Dermis microvascular lymphatic vessel endothelial cell (primary cell): ENCODE measurements at regions not wholly inside any gene's neighbourhood (a gene's known extent, or its start where the extent isn't known, plus 50 kb on each side); places are given as distances from the start of the nearest gene placed in this dataset.
"Not testable (repeated sequence)": the region's sequence is repeated elsewhere in the genome, so short reads cannot be mapped to it uniquely, and the experiment has no call there.

Source experiments
- DNase-seq, 2 donors: peaks; one replicate each; pipeline versions ENCODE4 v3.0.0 to v3.0.0-alpha.2; 2010; ENCODE audit warnings: low read depth in 2 of 2

DNA sequence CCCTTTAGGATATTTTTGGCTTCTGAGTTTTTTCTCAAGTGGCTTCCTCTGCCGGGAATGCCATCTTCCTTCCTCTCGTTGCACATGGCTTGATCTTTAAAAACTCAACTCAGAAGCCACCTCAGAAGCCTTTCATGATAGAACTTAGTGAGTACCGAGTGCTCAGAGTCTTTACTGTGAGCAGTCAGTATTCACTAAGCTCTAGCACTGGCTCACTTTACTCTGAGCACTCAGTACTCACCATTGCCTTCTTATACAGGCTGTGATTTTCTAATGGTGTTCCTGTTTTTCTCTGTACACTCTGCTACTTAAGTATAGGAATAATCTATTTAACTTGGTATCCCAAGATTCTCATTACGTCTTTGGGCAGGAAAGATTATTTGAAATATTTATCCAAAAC, 116.2 kb downstream of the PFDN4 start:
- DNase-seq: no peak

DNA sequence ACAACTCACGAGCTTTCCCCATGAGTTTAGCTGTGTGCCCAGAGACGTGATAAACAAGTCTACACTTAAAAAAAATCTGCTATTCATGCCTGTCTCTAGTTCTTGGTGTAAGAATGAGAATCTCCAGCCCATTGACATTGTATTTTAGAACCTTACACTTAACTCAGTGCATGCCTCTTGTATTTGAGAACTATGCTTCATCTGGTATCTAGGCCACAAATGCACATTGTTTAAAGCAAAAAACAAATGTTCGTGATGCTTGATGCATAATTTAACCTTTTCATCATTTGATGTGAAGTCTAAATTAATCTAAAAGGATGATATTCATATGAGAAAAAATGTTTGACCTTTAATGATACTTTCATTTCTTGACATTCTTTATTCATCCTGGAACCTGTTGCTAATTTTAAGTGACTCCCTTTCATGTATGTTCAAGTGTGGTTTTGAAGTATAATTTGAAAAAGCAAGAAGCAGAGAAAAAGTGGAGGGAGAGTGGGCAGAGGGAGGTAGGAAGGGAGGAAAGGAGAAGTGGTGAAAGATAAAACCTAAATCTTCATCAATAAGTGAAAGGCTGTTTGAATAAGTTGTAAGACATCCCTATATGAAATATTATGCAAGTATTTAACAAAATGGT, 116.9 kb downstream of the PFDN4 start:
- no peak for DNase-seq

DNA sequence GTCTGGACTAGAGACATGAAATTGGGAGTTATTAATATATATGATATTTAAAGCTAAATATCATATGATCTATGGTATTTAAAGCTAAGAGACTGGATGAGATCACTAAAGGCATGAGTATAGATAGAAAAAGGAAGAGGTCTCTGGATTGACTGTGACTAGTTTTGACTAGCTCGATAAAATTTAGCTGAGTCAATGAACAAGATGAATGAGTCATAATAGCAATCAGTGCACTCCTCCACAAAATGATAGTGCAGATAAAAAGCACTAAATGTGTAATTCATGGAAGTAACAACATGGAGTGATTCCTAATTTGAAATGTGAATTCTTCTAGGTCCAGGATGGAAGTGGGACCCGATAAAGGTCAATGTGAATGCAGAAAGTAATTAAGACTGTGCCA, 127.4 kb downstream of the PFDN4 start:
- DNase-seq: no peak

DNA sequence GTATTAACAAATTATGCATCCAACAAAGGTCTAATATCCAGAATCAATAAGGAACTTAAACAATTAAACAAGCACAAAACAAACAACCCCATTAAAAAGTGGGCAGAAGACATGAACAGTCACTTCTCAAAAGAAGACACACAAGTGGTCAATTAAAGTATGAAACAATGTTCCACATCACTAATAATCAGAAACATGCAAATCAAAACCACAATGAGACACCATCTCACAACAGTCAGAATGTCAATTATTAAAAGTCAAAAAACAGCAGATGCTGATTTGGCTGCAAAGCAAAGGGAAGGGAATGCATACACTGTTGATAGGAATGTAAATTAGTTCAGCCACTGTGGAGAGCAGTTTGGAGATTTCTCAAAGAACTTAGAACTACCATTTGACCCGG, 129.3 kb downstream of the PFDN4 start:
- no peak for DNase-seq

DNA sequence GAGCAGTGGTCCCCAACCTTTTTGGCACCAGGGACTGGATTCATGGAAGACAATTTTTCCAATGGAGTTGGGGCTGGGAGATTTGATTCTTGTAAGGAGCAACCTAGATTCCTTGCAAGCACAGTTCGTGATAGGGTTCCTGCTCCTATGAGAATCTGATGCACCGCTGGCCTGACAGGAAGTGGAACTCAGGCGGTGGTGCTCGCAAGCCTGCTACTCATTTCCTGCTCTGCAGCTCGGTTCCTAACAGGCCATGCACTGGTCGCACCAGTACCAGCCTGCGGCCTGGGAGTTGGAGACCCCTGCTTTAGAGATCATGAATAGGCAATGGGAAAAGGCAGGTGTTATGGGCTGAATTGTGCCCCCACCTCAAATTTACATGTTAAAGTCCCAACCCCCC, 131.2 kb downstream of the PFDN4 start:
- DNase-seq: peak in 1 of 2 donors; percentile 66

DNA sequence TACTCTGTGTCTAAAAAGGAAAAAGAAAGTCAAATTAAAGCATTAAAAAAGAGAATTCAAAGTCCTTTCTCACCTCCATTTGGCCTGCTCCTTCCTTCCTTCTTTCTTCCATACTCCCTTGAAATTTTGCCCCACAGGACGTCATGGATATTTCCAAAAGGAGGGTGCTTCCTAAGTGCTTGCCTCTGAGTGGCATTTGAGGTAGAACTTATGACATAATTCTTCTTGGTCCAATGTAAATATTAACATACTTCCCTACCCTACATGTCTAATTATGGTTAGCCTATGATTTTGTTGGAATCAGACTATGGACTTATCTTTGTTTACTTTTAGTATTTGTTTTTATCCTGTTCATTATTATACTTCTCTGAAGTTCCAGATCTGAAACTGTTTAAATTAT, 132.3 kb downstream of the PFDN4 start:
- DNase-seq: peak in 1 of 2 donors; percentile 25

DNA sequence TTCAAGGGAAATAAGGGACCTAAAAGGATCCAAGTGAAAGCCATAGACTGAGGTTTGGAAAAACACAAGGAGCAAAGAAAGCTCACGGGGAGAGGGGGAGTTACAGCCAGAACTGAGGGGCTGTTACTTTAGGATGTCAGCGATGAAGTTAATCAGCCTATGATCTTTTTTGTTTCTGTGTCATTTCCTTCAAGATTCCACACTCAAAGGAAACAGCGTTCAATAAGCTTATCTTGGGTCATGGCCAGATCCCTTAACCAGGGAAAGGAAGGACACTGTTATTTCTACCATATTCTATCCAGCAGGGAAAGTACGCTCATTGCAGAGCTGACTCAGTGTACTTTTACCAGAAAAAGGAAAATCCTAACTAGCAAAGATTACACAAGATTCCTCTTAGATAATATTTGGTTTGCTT, 132.8 kb downstream of the PFDN4 start:
- peak in 1 of 2 donors; percentile 86 for DNase-seq

DNA sequence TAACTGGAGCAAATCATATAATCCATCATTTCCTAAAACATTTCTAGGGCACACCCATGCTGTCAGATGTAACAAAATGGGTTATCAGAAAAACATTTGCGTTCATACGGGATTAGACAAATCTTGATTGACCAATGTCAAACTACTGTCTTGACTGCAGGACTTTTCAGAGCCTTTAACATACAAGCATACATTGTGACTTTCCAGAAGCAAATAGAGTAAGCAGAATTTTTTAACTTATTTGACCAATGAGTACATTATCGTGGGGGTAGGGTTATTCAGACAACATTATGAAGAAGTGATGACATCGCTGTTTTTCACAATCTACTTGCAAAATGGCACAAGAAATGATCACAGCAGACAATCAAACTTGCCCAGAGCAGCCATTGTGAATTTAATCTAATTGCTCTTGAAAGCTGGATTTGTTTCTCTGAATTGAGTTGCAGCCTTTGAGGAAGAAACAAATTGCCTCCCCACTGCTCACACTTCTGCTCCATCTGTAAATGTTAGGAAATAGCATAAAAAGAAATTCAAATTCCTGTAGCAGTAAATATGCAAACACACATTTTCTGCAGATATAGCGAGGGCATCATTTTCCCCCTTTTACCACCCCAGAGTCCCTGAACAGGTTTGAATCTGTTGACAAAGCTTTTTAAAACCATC, 133.0 kb upstream of the DOK5 start:
- no peak for DNase-seq

DNA sequence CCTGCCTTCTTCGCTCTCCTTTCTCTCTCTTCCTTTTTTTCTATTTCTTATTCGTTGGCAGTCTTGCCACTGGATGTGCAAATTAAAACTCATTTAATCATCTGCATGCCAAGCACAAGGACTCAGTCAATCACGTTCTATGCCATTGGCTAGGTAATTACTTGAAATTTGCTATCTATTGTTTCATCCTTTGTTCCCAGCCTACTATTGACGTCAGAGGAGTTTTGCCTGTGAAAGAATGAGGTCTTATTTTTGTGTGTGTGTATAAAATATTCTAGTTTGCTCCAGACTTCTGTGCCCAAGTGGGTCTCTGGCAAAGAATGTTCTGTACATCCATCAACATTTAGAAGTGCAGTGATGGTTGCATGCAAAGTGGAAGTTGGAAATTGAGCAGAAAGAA, 132.3 kb upstream of the DOK5 start:
- no peak for DNase-seq

DNA sequence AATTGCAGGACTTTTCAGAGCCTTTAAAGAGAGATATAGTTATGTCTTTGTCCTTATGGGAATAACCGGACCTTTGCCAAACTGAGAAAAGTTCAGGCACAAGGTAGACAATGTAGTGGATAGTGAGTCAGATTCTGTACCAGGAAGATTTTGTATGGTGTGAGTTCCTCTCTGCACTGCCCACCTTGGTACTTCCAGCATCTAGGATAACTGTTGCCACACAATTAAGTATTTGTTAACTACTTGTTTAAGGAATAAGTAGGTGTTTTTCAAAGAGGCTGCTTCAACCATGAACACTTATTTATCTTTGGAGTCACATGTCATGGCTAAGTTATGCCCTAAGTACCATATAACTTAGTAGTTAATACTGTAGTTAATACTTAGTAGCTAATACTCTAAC, 131.8 kb upstream of the DOK5 start:
- DNase-seq: no peak

DNA sequence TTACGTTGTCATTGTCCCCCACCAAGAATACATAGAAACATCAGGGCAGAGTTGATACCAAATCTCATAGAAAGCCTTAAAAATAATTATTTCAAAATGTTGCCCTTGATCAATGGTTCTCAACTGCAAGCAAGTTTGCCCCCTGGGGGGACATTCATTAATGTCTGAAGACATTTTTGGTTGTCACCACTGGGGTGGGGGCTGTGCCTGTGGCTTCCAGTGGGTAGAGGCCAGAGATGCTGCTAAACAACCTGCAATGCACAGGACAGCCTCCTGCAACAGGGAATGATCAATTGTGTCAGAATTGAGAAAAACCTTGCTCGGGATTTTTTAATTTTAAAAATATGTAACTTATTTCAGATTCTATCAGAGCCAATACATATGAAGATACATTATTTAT, 130.6 kb upstream of the DOK5 start:
- DNase-seq: no peak

DNA sequence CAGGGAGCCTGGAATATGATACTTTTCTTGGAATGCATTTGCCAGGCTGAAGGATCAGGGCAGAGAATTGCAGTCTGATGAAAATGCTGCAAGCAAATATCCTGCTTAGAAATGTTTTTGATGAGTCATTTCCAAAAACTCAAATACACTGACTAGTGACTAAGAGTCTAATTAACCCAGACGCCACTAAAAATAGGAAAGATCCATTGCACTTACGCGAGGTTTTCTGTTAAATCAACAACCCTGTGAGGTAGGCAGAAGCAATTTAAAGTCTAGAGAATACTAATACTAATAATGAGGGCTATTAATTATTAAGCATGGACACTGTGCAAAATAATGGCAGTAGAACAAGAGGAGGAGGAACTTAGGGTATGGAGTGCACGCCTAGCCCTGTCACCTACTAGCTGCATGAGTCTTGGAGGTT, 130.1 kb upstream of the DOK5 start:
- DNase-seq: peak in 1 of 2 donors; percentile 66

DNA sequence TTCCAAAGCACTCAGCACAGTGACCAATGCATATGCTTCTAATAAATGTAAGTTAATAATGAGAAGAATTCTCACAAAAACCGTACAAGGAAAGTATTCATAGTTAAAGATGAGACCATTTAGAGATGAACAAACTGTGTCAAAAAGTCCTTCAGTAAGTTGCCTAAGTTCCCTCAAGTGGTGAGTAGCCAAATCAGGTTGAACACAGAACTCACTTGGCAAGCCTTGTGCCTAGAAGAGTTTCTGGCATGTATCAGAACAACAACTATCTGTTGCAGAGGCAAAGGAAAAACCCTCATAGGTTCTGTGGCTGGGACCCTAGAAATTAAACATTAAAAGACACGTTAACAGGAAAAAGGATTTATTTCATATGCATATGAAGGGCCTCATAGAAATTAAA, 129.6 kb upstream of the DOK5 start:
- DNase-seq: no peak

DNA sequence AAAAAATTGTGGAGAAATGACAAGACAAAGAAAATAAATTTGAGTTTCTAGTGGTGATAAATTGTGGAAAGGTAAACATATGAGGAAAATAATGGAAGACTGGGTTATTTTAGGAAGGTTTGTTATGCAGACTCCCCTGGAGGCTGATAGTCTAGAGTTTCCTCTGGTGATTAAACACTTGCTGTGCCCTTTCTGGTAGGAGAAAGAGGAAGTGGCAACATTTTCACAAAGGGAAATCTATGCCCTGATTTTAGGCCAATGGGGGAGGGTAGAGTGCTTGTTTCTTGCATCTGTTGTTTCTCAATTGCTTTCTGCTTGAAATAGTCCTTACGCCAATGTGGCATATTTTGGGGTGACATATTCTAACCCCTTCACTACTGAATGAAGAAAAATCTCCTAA, 129.1 kb upstream of the DOK5 start:
- DNase-seq: no peak

DNA sequence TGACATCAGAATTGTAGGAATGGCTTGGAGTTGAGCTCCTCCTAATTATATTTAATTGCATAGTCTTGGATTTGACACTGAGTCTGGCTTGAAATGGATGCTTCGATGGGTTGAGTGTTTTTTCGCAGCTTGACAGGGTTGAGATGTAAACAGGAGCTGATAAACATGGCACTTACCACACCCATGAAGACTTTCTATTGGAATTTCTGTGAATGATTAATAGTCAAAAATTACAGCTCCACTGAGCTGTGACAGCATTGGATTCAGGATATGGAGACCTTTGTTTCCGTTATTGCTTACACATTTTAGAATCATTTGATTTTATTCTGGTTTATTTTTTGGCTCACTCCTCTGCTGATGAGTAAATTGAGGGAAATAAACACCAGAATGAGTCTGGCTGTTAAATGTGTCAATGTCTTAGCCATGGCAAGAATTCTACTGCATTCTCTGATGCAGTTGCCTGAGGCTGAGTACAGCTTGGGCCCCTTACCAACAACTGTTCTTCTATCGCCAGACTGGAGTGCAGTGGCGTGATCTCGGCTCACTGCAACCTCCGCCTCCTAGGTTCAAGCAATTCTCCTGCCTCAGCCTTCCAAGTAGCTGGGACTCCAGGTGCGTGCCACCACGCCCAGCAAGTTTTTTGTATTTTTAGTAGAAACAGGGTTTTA, 128.1 kb upstream of the DOK5 start:
- DNase-seq: no peak

DNA sequence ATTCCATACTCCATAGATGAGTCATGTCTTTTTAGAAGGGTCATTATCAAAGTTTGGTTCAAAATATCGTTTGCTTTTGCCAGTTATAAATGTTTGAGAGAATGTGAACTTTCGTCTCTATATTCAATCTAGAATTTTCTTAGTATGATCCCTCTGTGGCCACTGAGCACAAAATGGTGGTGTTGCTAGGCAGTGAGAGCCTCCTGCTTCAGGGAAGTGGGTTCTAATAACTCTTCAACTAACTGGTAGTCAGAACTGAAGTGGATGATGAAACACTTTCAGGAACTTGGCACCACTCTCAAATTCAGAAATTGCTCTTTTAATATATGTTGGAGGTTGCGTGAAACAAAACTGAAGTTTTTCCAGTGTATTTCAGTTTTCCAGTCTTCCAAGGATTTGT, 125.0 kb upstream of the DOK5 start:
- DNase-seq: no peak

DNA sequence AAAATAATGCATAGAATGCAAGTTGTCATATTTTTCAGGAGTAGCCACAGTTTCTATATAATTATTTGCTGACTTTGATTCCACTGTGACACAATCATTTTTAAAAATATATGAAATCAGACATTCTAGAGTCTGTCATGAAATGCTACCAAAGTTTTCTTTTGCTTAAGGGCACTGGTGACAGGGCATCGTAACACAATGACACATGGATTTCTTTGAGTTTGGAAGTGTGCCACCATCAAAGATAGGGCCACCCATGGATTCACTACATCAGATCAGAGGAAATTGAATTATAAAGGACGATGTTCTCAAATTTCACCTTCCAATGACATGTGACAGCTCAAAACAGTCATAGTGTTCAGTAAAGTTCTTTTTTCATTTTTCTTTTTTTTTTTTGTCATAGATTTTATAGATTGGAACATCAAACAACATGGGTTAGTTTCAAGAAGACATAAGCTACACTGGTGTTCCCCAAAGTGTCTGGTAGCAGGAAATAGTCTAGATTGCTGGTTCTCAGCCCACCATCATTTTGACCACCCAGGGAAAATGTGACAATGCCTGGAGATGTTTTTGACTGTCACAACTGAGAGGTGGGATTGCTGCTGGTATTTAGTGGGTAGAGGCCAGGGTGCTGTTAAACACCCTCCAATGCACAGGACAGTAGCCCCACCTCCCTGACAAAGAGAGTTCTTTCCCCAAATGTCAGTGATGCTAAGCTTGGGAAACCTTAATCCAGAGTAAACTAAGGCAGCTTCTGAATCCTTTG, 123.8 kb upstream of the DOK5 start:
- no peak for DNase-seq

DNA sequence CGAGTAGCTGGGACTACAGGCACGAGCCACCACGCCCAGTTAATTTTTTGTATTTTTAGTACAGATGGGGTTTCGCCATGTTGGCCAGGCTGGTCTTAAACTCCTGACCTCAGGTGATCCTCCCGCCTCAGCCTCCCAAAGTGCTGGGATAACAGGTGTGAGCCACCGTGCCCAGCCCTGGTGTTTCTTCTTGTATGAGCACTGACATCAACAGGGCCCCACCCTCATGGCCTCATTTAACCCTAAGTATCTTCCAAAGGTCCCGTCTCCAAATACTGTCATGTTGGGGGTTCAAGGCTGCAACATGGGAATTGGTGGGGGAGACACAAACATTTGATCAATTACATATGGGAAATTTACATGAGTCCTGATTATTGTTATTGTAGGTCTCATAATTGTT, 122.9 kb upstream of the DOK5 start:
- not testable (repeated sequence) for DNase-seq

DNA sequence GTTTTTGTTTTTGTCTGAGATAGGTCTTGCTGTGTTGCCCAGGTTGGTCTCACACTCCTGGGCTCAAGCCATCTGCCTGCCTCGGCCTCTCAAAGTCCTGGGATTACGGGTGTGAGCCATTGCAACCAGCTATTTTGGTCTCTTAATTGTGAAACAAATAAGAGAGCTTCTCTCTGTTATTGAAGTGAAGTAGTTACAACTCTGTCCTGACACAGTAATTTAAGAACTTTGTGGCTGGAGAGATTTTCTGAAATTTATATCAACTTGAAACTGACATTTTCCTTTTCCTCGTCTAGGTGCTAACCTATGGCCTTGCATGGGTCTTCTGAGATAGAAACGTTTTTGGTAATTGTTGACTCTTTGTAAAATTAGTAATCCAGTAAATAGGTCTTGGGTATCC, 122.1 kb upstream of the DOK5 start:
- no peak for DNase-seq

DNA sequence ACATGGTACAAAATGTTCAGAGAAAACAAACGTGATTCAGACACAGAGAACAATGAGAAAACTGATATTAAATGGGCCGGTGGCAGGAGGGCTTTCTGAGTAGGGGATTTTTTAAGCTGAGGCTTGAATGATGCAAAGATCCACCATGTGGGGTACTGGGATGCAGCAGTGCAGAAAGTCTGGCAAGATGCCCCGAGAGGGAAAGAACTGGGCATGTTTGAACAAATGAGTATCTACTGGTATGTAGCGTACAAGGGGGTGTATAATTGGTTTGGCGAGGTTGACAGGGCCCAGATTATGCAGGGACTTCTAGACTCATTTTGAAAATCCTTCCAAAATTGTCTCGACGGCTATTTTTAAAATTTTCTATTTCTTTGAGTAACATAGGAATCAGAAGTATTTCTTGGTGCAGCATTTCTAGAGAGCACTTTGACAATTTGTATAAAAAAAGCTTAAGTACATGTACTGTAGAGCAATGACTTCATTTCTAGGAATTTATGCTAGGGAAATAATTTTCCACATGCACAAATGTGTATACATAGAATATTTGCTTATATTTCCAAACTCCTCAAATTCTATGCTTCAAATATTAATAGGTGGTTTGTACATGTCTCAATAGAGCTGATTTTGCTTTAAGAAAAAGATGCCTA, 119.6 kb upstream of the DOK5 start:
- DNase-seq: no peak

DNA sequence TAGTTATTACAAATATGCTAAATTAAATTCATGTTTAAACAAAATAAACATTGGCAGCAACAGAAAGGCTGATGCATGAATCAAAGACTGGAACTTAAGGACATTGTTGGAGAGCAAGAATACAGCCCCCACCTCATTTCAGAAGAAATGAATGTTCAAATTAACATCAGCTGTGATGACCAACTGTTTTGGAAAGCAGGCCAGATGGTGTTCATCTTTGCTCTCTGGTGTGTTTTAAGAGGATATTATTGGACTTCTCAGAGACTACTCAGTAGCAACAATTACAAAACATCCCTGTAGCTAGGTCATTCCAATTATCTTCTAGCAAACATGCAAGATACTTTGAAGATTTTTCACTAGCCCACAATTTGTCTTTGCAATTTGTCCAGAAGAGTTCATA, 118.6 kb upstream of the DOK5 start:
- DNase-seq: no peak

DNA sequence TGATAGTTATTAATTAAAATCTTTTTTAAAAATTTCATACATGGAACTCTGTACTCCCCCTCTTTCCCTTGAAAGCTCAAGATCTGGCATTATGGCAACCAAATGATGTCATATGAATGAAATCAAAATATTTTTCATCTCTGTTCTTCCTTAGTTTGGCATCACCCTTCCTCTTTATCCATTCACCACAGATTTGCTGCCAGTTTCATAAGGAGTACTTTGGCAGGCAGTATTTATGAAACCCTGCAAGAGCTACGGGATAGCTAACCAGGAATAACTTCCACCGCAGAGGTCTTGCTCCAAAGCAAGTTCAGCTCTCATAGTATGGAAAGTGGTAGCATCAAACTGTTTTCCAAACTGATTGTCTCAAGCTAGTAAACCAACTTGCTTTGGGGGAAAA, 113.9 kb upstream of the DOK5 start:
- no peak for DNase-seq
